SH-SY5Y (cell line): ENCODE measurements at regions not wholly inside any gene's neighbourhood (a gene's known extent, or its start where the extent isn't known, plus 50 kb on each side); places are given as distances from the start of the nearest gene placed in this dataset.

Source experiments
- GATA2 ChIP-seq: IDR thresholded peaks from 2 replicates; pipeline ENCODE4 v1.6.1; 2011; ENCODE audit warnings: mild to moderate bottlenecking, low read depth, low read length
- GATA3 ChIP-seq: IDR thresholded peaks from 2 replicates; pipeline ENCODE4 v1.6.1; 2011; ENCODE audit warnings: low read depth, mild to moderate bottlenecking, low read length, moderate library complexity

DNA sequence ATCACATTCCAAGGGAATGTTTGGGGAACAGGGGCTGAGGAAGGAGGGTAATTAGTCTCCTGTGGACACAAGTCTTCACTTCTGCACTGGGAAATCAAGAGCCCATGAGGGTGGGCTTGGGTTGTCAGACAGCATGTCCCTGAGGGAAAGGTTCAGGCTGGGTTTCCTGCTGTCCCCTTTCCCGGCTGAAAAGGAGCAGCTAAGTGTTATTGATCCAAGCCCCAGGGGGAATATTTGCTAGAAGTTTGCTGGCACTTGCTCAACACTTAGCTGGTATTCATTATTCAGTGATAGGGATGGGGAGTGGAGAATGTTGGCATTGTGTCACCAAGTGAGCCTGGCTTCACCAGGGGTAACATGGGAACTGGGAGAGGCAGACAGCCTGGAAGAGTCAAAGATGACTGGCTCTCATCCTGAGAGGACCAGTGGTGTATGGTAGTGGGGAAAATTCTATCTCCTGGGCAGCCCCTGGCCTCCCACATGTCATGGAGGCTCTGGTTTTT is 344.4 kb upstream of the PODXL start:
- TF ChIP-seq GATA3 (no peak), GATA2 (no peak)
